HepG2 (cell line): ENCODE measurements at regions not wholly inside any gene's neighbourhood (a gene's known extent, or its start where the extent isn't known, plus 50 kb on each side); places are given as distances from the start of the nearest gene placed in this dataset.

Experiments
- ATAC-seq: fragments of 200-7000 bp; cut with Tn5 transposase; 3 replicates; pipeline ENCODE4 v1.9.1; 2020; ENCODE audit warnings: mild to moderate bottlenecking, moderate library complexity
- BruUV-seq: library from RNA; stranded (reverse); fragments of 400-500 nt; replicated peaks from 2 replicates; lab custom pipeline; 2021; lab: Mats Ljungman, UMichigan
- CTCF ChIA-PET: fragments of 300-600 bp; formaldehyde crosslinking; extraction: SDS; loops from one replicate; lab custom pipeline; 2021; ENCODE audit warnings: low total read pairs, inconsistent platforms, low intra/inter-chr PET ratio; lab: Yijun Ruan, JAX
- POLR2A ChIA-PET: fragments of 350-600 bp; sonication (Branson Sonifier 250); formaldehyde crosslinking; loops from one replicate; lab custom pipeline; 2020; ENCODE audit warnings: antibody characterized with exemption, inconsistent platforms; lab: Yijun Ruan, JAX
- DNase-seq: peaks from one replicate; pipeline ENCODE4 v3.0.0-alpha.2; 2015; ENCODE audit warnings: low spot score
- FAIRE-seq: peaks from 3 replicates; lab custom pipeline; 2011; peaks lifted over from hg19 to GRCh38; lab: Jason Lieb, UNC
- H2AFZ ChIP-seq: one replicate; pipeline ENCODE4 v1.6.1; 2011; ENCODE audit warnings: low read length, inconsistent platforms
- H3K27ac ChIP-seq: fragments of 300-600 bp; 3 replicates; pipeline ENCODE4 v1.8.0; 2011; ENCODE audit warnings: mixed run types, mild to moderate bottlenecking, mixed read lengths, low read length, inconsistent platforms; ENCODE audit not compliant: insufficient read depth; ENCODE audit errors: extremely low read length
- H3K27me3 ChIP-seq, 2 experiments: fragments of 200-600 bp in 1 of 2; 2 replicates in 1 of 2; 3 replicates in 1 of 2; pipeline versions ENCODE4 v1.6.0 to v1.8.0; 2011; ENCODE audit warnings: low read length in 2 of 2, mild to moderate bottlenecking in 2 of 2, moderate library complexity in 2 of 2, inconsistent platforms in 1 of 2; ENCODE audit not compliant: insufficient read depth in 2 of 2, control insufficient read depth in 1 of 2
- H3K36me3 ChIP-seq, 2 experiments: fragments of 200-600 bp in 1 of 2; replicated peaks in 1 of 2; 2 replicates in 1 of 2; 3 replicates in 1 of 2; pipeline versions ENCODE4 v1.5.1 to v1.8.0; 2011; ENCODE audit warnings: low read length in 2 of 2, inconsistent platforms in 1 of 2; ENCODE audit not compliant: insufficient read depth in 2 of 2, control insufficient read depth in 1 of 2
- H3K4me1 ChIP-seq: 2 replicates; pipeline ENCODE4 v1.5.1; 2012; ENCODE audit warnings: low read length, inconsistent platforms; ENCODE audit not compliant: insufficient read depth
- H3K4me2 ChIP-seq: 2 replicates; pipeline ENCODE4 v1.6.0; 2011; ENCODE audit warnings: low read depth, low read length, inconsistent platforms
- H3K4me3 ChIP-seq, 3 experiments: fragments of 200-600 bp in 1 of 3; sonication (generic), shearing (Covaris generic) in 1 of 3; replicated peaks in 1 of 3; 2 replicates each; pipeline ENCODE4 v1.5.1; 2011 to 2016; ENCODE audit warnings: low read length in 3 of 3, inconsistent platforms in 2 of 3, low read depth in 2 of 3, mild to moderate bottlenecking in 2 of 3, control low read depth in 1 of 3, mixed read lengths in 1 of 3; ENCODE audit not compliant: insufficient read depth in 1 of 3
- H3K79me2 ChIP-seq: one replicate; pipeline ENCODE4 v1.6.1; 2011; ENCODE audit warnings: low read length, inconsistent platforms; ENCODE audit not compliant: insufficient read depth
- H3K9ac ChIP-seq: 2 replicates; pipeline ENCODE4 v1.6.0; 2011; ENCODE audit warnings: mild to moderate bottlenecking, low read depth, low read length, inconsistent platforms; ENCODE audit not compliant: insufficient read depth
- H3K9me3 ChIP-seq: 2 replicates; pipeline ENCODE4 v1.5.1; 2012; ENCODE audit warnings: mild to moderate bottlenecking, low read length
- H4K20me1 ChIP-seq: 2 replicates; pipeline ENCODE4 v1.6.0; 2011; ENCODE audit warnings: inconsistent platforms, mild to moderate bottlenecking, low read length, moderate library complexity; ENCODE audit not compliant: insufficient read depth
- ASH2L ChIP-seq: fragments of 300-600, 200-600 bp; sonication (generic); IDR thresholded peaks from 2 replicates; pipeline ENCODE4 v1.7.0; 2017; ENCODE audit warnings: low read depth, mild to moderate bottlenecking, moderate library complexity, mixed read lengths, low read length; ENCODE audit not compliant: insufficient read length
- BCL6 ChIP-seq: IDR thresholded peaks from 2 replicates; pipeline ENCODE4 v1.6.1; 2016; ENCODE audit warnings: missing genetic modification reagents, missing compliant biosample characterization
- FUBP1 ChIP-seq: sonication (generic); formaldehyde crosslinking; IDR thresholded peaks from 2 replicates; pipeline ENCODE4 v1.5.1; 2020; ENCODE audit warnings: missing genetic modification reagents, mild to moderate bottlenecking, borderline replicate concordance
- GPN1 ChIP-seq: sonication (generic); formaldehyde crosslinking; IDR thresholded peaks from 2 replicates; pipeline ENCODE4 v1.5.1; 2020; ENCODE audit warnings: missing genetic modification reagents, borderline replicate concordance
- MAZ ChIP-seq, 2 experiments: sonication (generic) in 1 of 2; formaldehyde crosslinking in 1 of 2; IDR thresholded peaks; 2 replicates each; pipeline versions ENCODE4 v1.5.0 to v1.6.1; 2012 to 2020; ENCODE audit warnings: low read depth in 2 of 2, mild to moderate bottlenecking in 2 of 2, borderline replicate concordance in 1 of 2, improper control_type of control experiment in 1 of 2, low read length in 1 of 2, missing genetic modification reagents in 1 of 2, moderate library complexity in 1 of 2
- SALL2 ChIP-seq: sonication (generic); formaldehyde crosslinking; IDR thresholded peaks from 2 replicates; pipeline ENCODE4 v1.8.1; 2023; ENCODE audit warnings: mild to moderate bottlenecking, missing genetic modification reagents, inconsistent platforms
- SNAPC4 ChIP-seq: sonication (generic); formaldehyde crosslinking; IDR thresholded peaks from 2 replicates; pipeline ENCODE4 v1.4.0; 2020; ENCODE audit warnings: mild to moderate bottlenecking, missing genetic modification reagents
- ZNF431 ChIP-seq: sonication (generic); formaldehyde crosslinking; IDR thresholded peaks from 2 replicates; pipeline ENCODE4 v1.9.0; 2022; ENCODE audit warnings: missing genetic modification reagents, low read depth, mild to moderate bottlenecking, borderline replicate concordance
- ZNF747 ChIP-seq: sonication (generic); formaldehyde crosslinking; IDR thresholded peaks from 2 replicates; pipeline ENCODE4 v1.8.1; 2023; ENCODE audit warnings: missing genetic modification reagents, mild to moderate bottlenecking, borderline replicate concordance
- ZNF780A ChIP-seq: sonication (generic); formaldehyde crosslinking; IDR thresholded peaks from 2 replicates; pipeline ENCODE4 v1.8.0; 2022; ENCODE audit warnings: mild to moderate bottlenecking, missing genetic modification reagents, moderate library complexity
- WGBS: methylation state at CpG from one replicate; pipeline ENCODE4 v1.1.6; 2017; ENCODE audit warnings: low lambda C conversion rate; 5-methylcytosine and 5-hydroxymethylcytosine counted together
- in situ Hi-C: cut with HindIII; loops from 2 replicates; pipeline ENCODE4 v1.10.0; 2017; ENCODE audit warnings: low pct_unique_long_range_greater_than_20kb; ENCODE audit not compliant: extremely low pct_ligation_motif_present
- intact Hi-C: fragments of 100-400 bp; cut with micrococcal nuclease; formaldehyde crosslinking; loops from one replicate; pipeline ENCODE4 v1.10.0; 2022; ENCODE audit not compliant: unreplicated experiment

- no TSS peak for BruUV-seq
- ATAC-seq = no peak
- H3K4me1 ChIP-seq = no peaks in the 10 kb centered on the region
- in situ Hi-C loops = no loop called here
- no peaks in the 10 kb centered on the region for H3K79me2 ChIP-seq
- H3K9ac ChIP-seq = no peak overlapping the region
- 7% methylated on average over 9 of the region's 9 CpGs for WGBS
- no peak overlapping the region for H2AFZ ChIP-seq
- no peak overlapping the region for H3K27ac ChIP-seq
- peaks cover 0 to 40% of the 10 kb centered on the region in 2 experiments; a peak in 4 of 5 replicates for H3K27me3 ChIP-seq
- H4K20me1 ChIP-seq = no peaks in the 10 kb centered on the region
- no peaks in the 10 kb centered on the region for H3K9me3 ChIP-seq
- no peak for DNase-seq
- ChIA-PET POLR2A (no interaction called here), CTCF (no interaction called here)
- TF ChIP-seq ASH2L = no peak
- TF ChIP-seq ZNF780A (CRISPR knock-in tag) = no peak
- TF ChIP-seq MAZ (IDR thresholded peaks at IDR 0.05; ENCODE audit: borderline replicate concordance, low read depth, low read length) = no peak
- TF ChIP-seq MAZ (CRISPR knock-in tag; IDR thresholded peaks at IDR 0.05; ENCODE audit: low read depth) = no peak
- TF ChIP-seq SNAPC4 (CRISPR knock-in tag) = no peak
- no peak for TF ChIP-seq ZNF431 (CRISPR knock-in tag)
- no peak for TF ChIP-seq FUBP1
- TF ChIP-seq BCL6 = no peak
- TF ChIP-seq GPN1 (CRISPR knock-in tag) = no peak
- TF ChIP-seq ZNF747 (CRISPR knock-in tag) = no peak
- no peak for TF ChIP-seq SALL2 (CRISPR knock-in tag)
- no peak overlapping the region for H3K4me3 ChIP-seq
- H3K4me2 ChIP-seq = no peak overlapping the region
- FAIRE-seq = no peak
- H3K36me3 ChIP-seq = no peaks in the 10 kb centered on the region
- intact Hi-C loops = no loop called here
Measured at GRCh38 chr2:238578256-238578655, 151.5 kb downstream of the ASB1 start.
